Thyroid gland (tissue), 4 donors: ENCODE measurements at regions not wholly inside any gene's neighbourhood (a gene's known extent, or its start where the extent isn't known, plus 50 kb on each side); places are given as distances from the start of the nearest gene placed in this dataset.

Source experiments
- DNase-seq, 2 donors: peaks; one replicate each; pipeline ENCODE4 v3.0.0-alpha.2; 2019
- H3K27ac ChIP-seq, 3 donors: fragments of 200-600 bp; sonication (generic); 1 replicate in 2 of 3; 2 replicates in 1 of 3; pipeline ENCODE4 v1.5.1; 2016 to 2019; ENCODE audit warnings: mild to moderate bottlenecking in 1 of 3, moderate library complexity in 1 of 3
- H3K27me3 ChIP-seq: fragments of 200-600 bp; sonication (generic); one replicate; pipeline ENCODE4 v1.5.1; 2019
- H3K36me3 ChIP-seq, 2 donors: fragments of 200-600 bp; sonication (generic); one replicate each; pipeline ENCODE4 v1.5.1; 2016 to 2019
- H3K4me1 ChIP-seq, 2 donors: fragments of 200-600 bp; sonication (generic); one replicate each; pipeline ENCODE4 v1.5.1; 2017 to 2019
- H3K4me3 ChIP-seq, 3 donors: fragments of 200-600 bp; sonication (generic); replicated peaks in 1 of 3; 1 replicate in 2 of 3; 2 replicates in 1 of 3; pipeline ENCODE4 v1.5.1; 2016; ENCODE audit warnings: mild to moderate bottlenecking in 1 of 3
- H3K9me3 ChIP-seq: fragments of 200-600 bp; sonication (generic); one replicate; pipeline ENCODE4 v1.5.1; 2017
- CTCF ChIP-seq, 6 experiments: fragments of 200-600 bp in 3 of 6; fragments of 450-650 bp in 3 of 6; sonication (generic) in 3 of 6; IDR thresholded peaks; one replicate each; pipeline ENCODE4 v1.5.1; 2016 to 2019; ENCODE audit warnings: antibody characterized with exemption in 6 of 6, mild to moderate bottlenecking in 2 of 6, inconsistent platforms in 1 of 6, moderate library complexity in 1 of 6
- POLR2A ChIP-seq, 2 donors: fragments of 450-650 bp; IDR thresholded peaks; one replicate each; pipeline ENCODE4 v1.6.1; 2017; ENCODE audit warnings: antibody characterized with exemption in 2 of 2, mild to moderate bottlenecking in 2 of 2, moderate library complexity in 1 of 2
- WGBS, 2 donors: methylation state at CpG; one replicate each; pipeline ENCODE4 v1.1.5; 2017; 5-methylcytosine and 5-hydroxymethylcytosine counted together
- intact Hi-C: fragments of 100-400 bp; cut with DNase I; formaldehyde crosslinking; loops from one replicate; pipeline ENCODE4 v1.15.1; 2023

- Histone ChIP-seq H3K4me3 (no peak overlapping the region), H3K9me3 (no peaks in the 10 kb centered on the region), H3K4me1 (no peaks in the 10 kb centered on the region), H3K27ac (no peak overlapping the region), H3K36me3 (no peaks in the 10 kb centered on the region), H3K27me3 (no peaks in the 10 kb centered on the region)
- intact Hi-C loops: no loop called here
- TF ChIP-seq CTCF (IDR thresholded peaks at IDR 0.05): no peak
- no peak for DNase-seq
- WGBS, 2 donors: 77 to 78% methylated on average over 2 of the region's 2 CpGs
These were observed 138.9 kb upstream of the CDH19 start for GRCh38 chr18:66742832-66743231.

- H3K9me3 ChIP-seq: no peaks in the 10 kb centered on the region
- TF ChIP-seq CTCF (IDR thresholded peaks at IDR 0.05) (no peak), POLR2A (IDR thresholded peaks at IDR 0.05) (no peak)
- H3K36me3 ChIP-seq: no peaks in the 10 kb centered on the region
- intact Hi-C loops: no loop called here
- H3K4me1 ChIP-seq: no peaks in the 10 kb centered on the region
- no peak for DNase-seq
- WGBS, 2 donors: 86 to 93% methylated on average over 1 of the region's 1 CpG
- no peak overlapping the region for H3K27ac ChIP-seq
- no peak overlapping the region for H3K4me3 ChIP-seq
- H3K27me3 ChIP-seq: no peaks in the 10 kb centered on the region
These were observed 132.0 kb upstream of the CDH19 start for GRCh38 chr18:66735933-66736332.

GRCh38 chr18:66734451-66734850, 130.6 kb upstream of the CDH19 start:
- 70 to 71% methylated on average over 2 of the region's 2 CpGs for WGBS, 2 donors

GRCh38 chr18:66731890-66732289, 128.0 kb upstream of the CDH19 start:
- Histone ChIP-seq H3K4me1 (no peaks in the 10 kb centered on the region), H3K36me3 (no peaks in the 10 kb centered on the region), H3K4me3 (no peak overlapping the region), H3K27me3 (no peaks in the 10 kb centered on the region), H3K27ac (no peak overlapping the region), H3K9me3 (no peaks in the 10 kb centered on the region)
- intact Hi-C loops: no loop called here
- TF ChIP-seq POLR2A (IDR thresholded peaks at IDR 0.05) (no peak), CTCF (IDR thresholded peaks at IDR 0.05) (no peak)
- DNase-seq: no peak

More at GRCh38 chr18:66734451-66734850, 130.6 kb upstream of the CDH19 start:
- TF ChIP-seq CTCF (IDR thresholded peaks at IDR 0.05) (no peak), POLR2A (IDR thresholded peaks at IDR 0.05) (no peak)
- intact Hi-C loops: no loop called here
- no peaks in the 10 kb centered on the region for H3K9me3 ChIP-seq
- H3K4me1 ChIP-seq: no peaks in the 10 kb centered on the region
- no peak for DNase-seq
- H3K4me3 ChIP-seq: no peak overlapping the region
- H3K27me3 ChIP-seq: no peaks in the 10 kb centered on the region
- no peaks in the 10 kb centered on the region for H3K36me3 ChIP-seq
- no peak overlapping the region for H3K27ac ChIP-seq

GRCh38 chr18:66729442-66730239, 125.8 kb upstream of the CDH19 start:
- no peak overlapping the region for H3K4me3 ChIP-seq
- H3K36me3 ChIP-seq: no peaks in the 10 kb centered on the region
- no peaks in the 10 kb centered on the region for H3K9me3 ChIP-seq
- 71 to 84% methylated on average over 2 of the region's 2 CpGs for WGBS, 2 donors
- no peaks in the 10 kb centered on the region for H3K27me3 ChIP-seq
- H3K4me1 ChIP-seq: peaks cover 7 to 9% of the 10 kb centered on the region in 2 donors
- intact Hi-C loops: no loop called here
- DNase-seq: no peak
- no peak overlapping the region for H3K27ac ChIP-seq
- no peak for TF ChIP-seq CTCF (IDR thresholded peaks at IDR 0.05)
- no peak for TF ChIP-seq POLR2A (IDR thresholded peaks at IDR 0.05)
